Stomach (tissue), 4 donors: ENCODE measurements at regions not wholly inside any gene's neighbourhood (a gene's known extent, or its start where the extent isn't known, plus 50 kb on each side); places are given as distances from the start of the nearest gene placed in this dataset.

Experiments used
- CTCF ChIP-seq, 7 experiments: fragments of 450-650 bp in 4 of 7; fragments of 200-600 bp in 3 of 7; sonication (generic) in 3 of 7; IDR thresholded peaks; one replicate each; pipeline ENCODE4 v1.5.1; 2016 to 2019; ENCODE audit warnings: antibody characterized with exemption in 7 of 7, control low read depth in 2 of 7, mild to moderate bottlenecking in 1 of 7
- EP300 ChIP-seq: sonication (generic); formaldehyde crosslinking; IDR thresholded peaks from one replicate; pipeline ENCODE4 v1.6.1; 2017; ENCODE audit warnings: antibody characterized with exemption

DNA sequence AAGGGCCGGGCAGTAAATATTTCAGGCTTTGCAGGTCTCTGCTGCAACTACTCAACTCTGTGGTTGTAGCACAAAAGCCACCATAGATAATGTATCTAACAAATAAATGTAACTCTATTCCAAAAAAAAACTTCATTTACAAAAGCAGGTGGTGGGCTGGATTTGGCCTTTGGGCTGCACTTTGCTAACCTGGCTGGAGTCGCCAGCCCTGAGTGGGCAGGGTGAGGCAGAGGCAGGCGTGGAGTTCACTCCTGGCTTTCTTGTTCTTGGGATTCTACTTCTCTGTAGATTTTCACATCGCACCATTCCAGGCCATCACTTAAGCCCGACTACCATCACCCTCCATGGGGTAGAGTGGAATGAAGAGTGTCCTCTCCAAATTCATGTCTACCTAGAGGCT is 367.6 kb upstream of the MGMT start:
- no peak for TF ChIP-seq CTCF (IDR thresholded peaks at IDR 0.05)
- TF ChIP-seq EP300 = no peak
